ENCODE measurements at regions not wholly inside any gene's neighbourhood (a gene's known extent, or its start where the extent isn't known, plus 50 kb on each side); places are given as distances from the start of the nearest gene placed in this dataset.
"Not testable (repeated sequence)": the region's sequence is repeated elsewhere in the genome, so short reads cannot be mapped to it uniquely, and the experiment has no call there.

DNA sequence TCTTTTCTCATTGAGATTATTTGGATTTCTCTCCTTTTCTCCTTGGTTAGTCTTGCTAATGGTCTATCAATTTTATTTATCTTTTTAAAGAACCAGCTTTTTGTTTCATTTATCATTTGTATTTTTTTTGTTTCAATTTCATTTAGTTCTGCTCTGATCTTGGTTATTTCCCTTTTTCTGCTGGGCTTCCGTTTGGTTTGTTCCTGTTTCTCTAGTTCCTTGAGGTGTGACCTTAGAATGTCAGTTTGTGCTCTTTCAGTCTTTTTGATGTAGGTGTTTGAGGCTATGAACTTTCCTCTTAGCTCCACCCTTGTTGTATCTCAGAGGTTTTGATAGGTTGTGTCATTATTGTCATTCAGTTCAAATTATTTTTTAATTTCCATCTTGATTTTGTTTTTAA is 248.5 kb upstream of the CADM2 start:
- not testable (repeated sequence) for TF ChIP-seq EZH2 (IDR thresholded peaks at IDR 0.05; ENCODE audit: borderline replicate concordance, low read depth, low read length, severe bottlenecking)
- TF ChIP-seq, protein P1, sequence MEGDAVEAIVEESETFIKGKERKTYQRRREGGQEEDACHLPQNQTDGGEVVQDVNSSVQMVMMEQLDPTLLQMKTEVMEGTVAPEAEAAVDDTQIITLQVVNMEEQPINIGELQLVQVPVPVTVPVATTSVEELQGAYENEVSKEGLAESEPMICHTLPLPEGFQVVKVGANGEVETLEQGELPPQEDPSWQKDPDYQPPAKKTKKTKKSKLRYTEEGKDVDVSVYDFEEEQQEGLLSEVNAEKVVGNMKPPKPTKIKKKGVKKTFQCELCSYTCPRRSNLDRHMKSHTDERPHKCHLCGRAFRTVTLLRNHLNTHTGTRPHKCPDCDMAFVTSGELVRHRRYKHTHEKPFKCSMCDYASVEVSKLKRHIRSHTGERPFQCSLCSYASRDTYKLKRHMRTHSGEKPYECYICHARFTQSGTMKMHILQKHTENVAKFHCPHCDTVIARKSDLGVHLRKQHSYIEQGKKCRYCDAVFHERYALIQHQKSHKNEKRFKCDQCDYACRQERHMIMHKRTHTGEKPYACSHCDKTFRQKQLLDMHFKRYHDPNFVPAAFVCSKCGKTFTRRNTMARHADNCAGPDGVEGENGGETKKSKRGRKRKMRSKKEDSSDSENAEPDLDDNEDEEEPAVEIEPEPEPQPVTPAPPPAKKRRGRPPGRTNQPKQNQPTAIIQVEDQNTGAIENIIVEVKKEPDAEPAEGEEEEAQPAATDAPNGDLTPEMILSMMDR (IDR thresholded peaks at IDR 0.05; ENCODE audit: borderline replicate concordance, extremely low read depth, low read length, poor library complexity, severe bottlenecking) = not testable (repeated sequence)
